ENCODE measurements at regions not wholly inside any gene's neighbourhood (a gene's known extent, or its start where the extent isn't known, plus 50 kb on each side); places are given as distances from the start of the nearest gene placed in this dataset.

- TF ChIP-seq MYC (IDR thresholded peaks at IDR 0.05; ENCODE audit: low read depth, low read length), result no peak
- TF ChIP-seq MYC (CRISPR knock-in tag; IDR thresholded peaks at IDR 0.05; ENCODE audit: borderline replicate concordance, low read depth), result no peak
- TF ChIP-seq KAT8 (IDR thresholded peaks at IDR 0.05; ENCODE audit: low read depth), result no peak
- no peak for TF ChIP-seq GATAD2A (IDR thresholded peaks at IDR 0.05)
- TF ChIP-seq THAP7 (CRISPR knock-in tag; IDR thresholded peaks at IDR 0.05), result no peak
- intact Hi-C loops (cut with micrococcal nuclease), result no loop called here
- Histone ChIP-seq H3K4me2 (ENCODE audit: insufficient read depth, low read length) (no peak overlapping the region), H3K27me3 (ENCODE audit: control insufficient read depth in 2 of 2, insufficient read depth in 2 of 2, low read length in 2 of 2) (no peaks in the 10 kb centered on the region), H3K79me2 (ENCODE audit: control insufficient read depth, insufficient read depth, low read length) (no peaks in the 10 kb centered on the region), H3K9me3 (replicated peaks; ENCODE audit: control insufficient read depth, insufficient read depth, low read depth, low read length) (no peaks in the 10 kb centered on the region), H3K9ac (ENCODE audit: insufficient read depth in 1 of 2, low read depth in 2 of 2, low read length in 2 of 2) (no peak overlapping the region), H4K20me1 (replicated peaks; ENCODE audit: control insufficient read depth, insufficient read depth, low read length) (no peaks in the 10 kb centered on the region), H3K36me3 (ENCODE audit: control insufficient read depth, insufficient read depth, low read length) (no peaks in the 10 kb centered on the region), H3K4me1 (replicated peaks in 1 of 2; ENCODE audit: control insufficient read depth in 2 of 2, insufficient read depth in 2 of 2, low read length in 2 of 2) (no peaks in the 10 kb centered on the region), H3K4me3 (no peak overlapping the region), H2AFZ (ENCODE audit: low read depth, low read length) (no peak overlapping the region), H3K27ac (ENCODE audit: extremely low read depth, low read depth, low read length) (no peak overlapping the region), H3K9me1 (ENCODE audit: control insufficient read depth, insufficient read depth, low read length) (no peaks in the 10 kb centered on the region)
- FAIRE-seq, result no peak
- in situ Hi-C loops (cut with MboI), result no loop called here
- CTCF ChIA-PET (ENCODE audit: low intra/inter-chr PET ratio), result no interaction called here
- no peak for ATAC-seq
- no peak for DNase-seq (ENCODE audit: extremely low read depth in 1 of 4, low spot score in 3 of 4)
- 0% methylated on average over 1 of the region's 1 CpG for WGBS (ENCODE audit: insufficient coverage, low coverage, missing lambda C conversion rate)
- BruUV-seq (replicated peaks), result no TSS peak
- POLR2A ChIA-PET, result no interaction called here
Measured at GRCh38 chr11:32265911-32266310, 169.4 kb downstream of the WT1 start.

- ChIA-PET CTCF (ENCODE audit: low intra/inter-chr PET ratio) (no interaction called here), POLR2A (no interaction called here)
- no peaks in the 10 kb centered on the region for H3K79me2 ChIP-seq (ENCODE audit: control insufficient read depth, insufficient read depth, low read length)
- no peak overlapping the region for H3K27ac ChIP-seq (ENCODE audit: extremely low read depth, low read depth, low read length)
- no peaks in the 10 kb centered on the region for H3K9me3 ChIP-seq (replicated peaks; ENCODE audit: control insufficient read depth, insufficient read depth, low read depth, low read length)
- H3K4me1 ChIP-seq (replicated peaks in 1 of 2; ENCODE audit: control insufficient read depth in 2 of 2, insufficient read depth in 2 of 2, low read length in 2 of 2), result no peaks in the 10 kb centered on the region
- no peak overlapping the region for H3K9ac ChIP-seq (ENCODE audit: insufficient read depth in 1 of 2, low read depth in 2 of 2, low read length in 2 of 2)
- no peak overlapping the region for H3K4me2 ChIP-seq (ENCODE audit: insufficient read depth, low read length)
- FAIRE-seq (no peak), DNase-seq (ENCODE audit: extremely low read depth in 1 of 4, low spot score in 3 of 4) (no peak), ATAC-seq (no peak)
- in situ Hi-C loops (cut with MboI), result no loop called here
- no peaks in the 10 kb centered on the region for H4K20me1 ChIP-seq (replicated peaks; ENCODE audit: control insufficient read depth, insufficient read depth, low read length)
- no peak overlapping the region for H3K4me3 ChIP-seq
- H3K36me3 ChIP-seq (ENCODE audit: control insufficient read depth, insufficient read depth, low read length), result no peaks in the 10 kb centered on the region
- no peaks in the 10 kb centered on the region for H3K27me3 ChIP-seq (ENCODE audit: control insufficient read depth in 2 of 2, insufficient read depth in 2 of 2, low read length in 2 of 2)
- no TSS peak for BruUV-seq (replicated peaks)
- no peak overlapping the region for H2AFZ ChIP-seq (ENCODE audit: low read depth, low read length)
- WGBS (ENCODE audit: insufficient coverage, low coverage, missing lambda C conversion rate), result 0% methylated on average over 4 of the region's 4 CpGs
- intact Hi-C loops (cut with micrococcal nuclease), result no loop called here
- H3K9me1 ChIP-seq (ENCODE audit: control insufficient read depth, insufficient read depth, low read length), result no peaks in the 10 kb centered on the region
- TF ChIP-seq ZNF253 (CRISPR knock-in tag; conservative IDR thresholded peaks at IDR 0.05), result no peak
- TF ChIP-seq DNMT1 (IDR thresholded peaks at IDR 0.05), result no peak
- TF ChIP-seq NFIX (CRISPR knock-in tag; IDR thresholded peaks at IDR 0.05; ENCODE audit: low read depth), result no peak
- no peak for TF ChIP-seq CREB1 (IDR thresholded peaks at IDR 0.05)
- no peak for TF ChIP-seq CREB1 (CRISPR knock-in tag; IDR thresholded peaks at IDR 0.05)
- TF ChIP-seq TAF1 (IDR thresholded peaks at IDR 0.05; ENCODE audit: control insufficient read depth, extremely low read depth, insufficient read depth, low read length, severe bottlenecking), result no peak
- no peak for TF ChIP-seq ATF1 (CRISPR knock-in tag; IDR thresholded peaks at IDR 0.05)
- no peak for TF ChIP-seq ATF1 (tag; IDR thresholded peaks at IDR 0.05)
- no peak for TF ChIP-seq SUPT5H (IDR thresholded peaks at IDR 0.05)
- TF ChIP-seq SMARCB1 (IDR thresholded peaks at IDR 0.05; ENCODE audit: insufficient read length, low read depth), result no peak
- TF ChIP-seq MLX (CRISPR knock-in tag; conservative IDR thresholded peaks at IDR 0.05), result no peak
- TF ChIP-seq ZNF282 (CRISPR knock-in tag; IDR thresholded peaks at IDR 0.05), result no peak
- TF ChIP-seq HNRNPL (IDR thresholded peaks at IDR 0.05; ENCODE audit: low read depth, low read length), result no peak
- TF ChIP-seq DACH1 (IDR thresholded peaks at IDR 0.05; ENCODE audit: partially characterized antibody), result no peak
- TF ChIP-seq, protein P1, sequence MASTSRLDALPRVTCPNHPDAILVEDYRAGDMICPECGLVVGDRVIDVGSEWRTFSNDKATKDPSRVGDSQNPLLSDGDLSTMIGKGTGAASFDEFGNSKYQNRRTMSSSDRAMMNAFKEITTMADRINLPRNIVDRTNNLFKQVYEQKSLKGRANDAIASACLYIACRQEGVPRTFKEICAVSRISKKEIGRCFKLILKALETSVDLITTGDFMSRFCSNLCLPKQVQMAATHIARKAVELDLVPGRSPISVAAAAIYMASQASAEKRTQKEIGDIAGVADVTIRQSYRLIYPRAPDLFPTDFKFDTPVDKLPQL (IDR thresholded peaks at IDR 0.05; ENCODE audit: extremely low read depth, insufficient read length), result no peak
Measured at GRCh38 chr11:32266601-32267000, 168.7 kb downstream of the WT1 start.

All from K562 (cell line).